Activated T-helper 1 cell treated with anti-CD3 and anti-CD28 coated beads, Interleukin-12 subunit alpha, Interleukin-12 subunit beta, Interleukin-2, Interleukin-4 antibody, amounts not matched to agents 30 ng/mL and 10 ng/mL and 1 ng/mL, durations not matched to agents 14 hours and 24 hours and 36 hours (primary cell): ENCODE measurements at regions not wholly inside any gene's neighbourhood (a gene's known extent, or its start where the extent isn't known, plus 50 kb on each side); places are given as distances from the start of the nearest gene placed in this dataset.

Experiments
- DNase-seq: peaks from one replicate; pipeline ENCODE4 v3.0.0; 2021; ENCODE audit warnings: low spot score
- H3K27ac Mint-ChIP-seq: one replicate; pipeline ENCODE4 v1.8.0; 2021; ENCODE audit warnings: mild to moderate bottlenecking, mixed read lengths
- H3K27me3 Mint-ChIP-seq: one replicate; pipeline ENCODE4 v1.8.0; 2022; ENCODE audit warnings: mild to moderate bottlenecking, moderate library complexity, mixed read lengths; ENCODE audit not compliant: insufficient read depth
- H3K36me3 Mint-ChIP-seq: one replicate; pipeline ENCODE4 v1.8.0; 2021; ENCODE audit warnings: low read depth, mixed read lengths
- H3K4me1 Mint-ChIP-seq: one replicate; pipeline ENCODE4 v1.8.0; 2021; ENCODE audit warnings: low read depth, mixed read lengths
- H3K4me3 Mint-ChIP-seq: one replicate; pipeline ENCODE4 v1.8.0; 2021; ENCODE audit warnings: mild to moderate bottlenecking, moderate library complexity, mixed read lengths
- H3K9me3 Mint-ChIP-seq: one replicate; pipeline ENCODE4 v1.8.0; 2021; ENCODE audit warnings: mixed read lengths
- intact Hi-C: fragments of 100-400 bp; cut with micrococcal nuclease; formaldehyde crosslinking; loops from one replicate; pipeline ENCODE4 v1.15.1; 2024

DNA sequence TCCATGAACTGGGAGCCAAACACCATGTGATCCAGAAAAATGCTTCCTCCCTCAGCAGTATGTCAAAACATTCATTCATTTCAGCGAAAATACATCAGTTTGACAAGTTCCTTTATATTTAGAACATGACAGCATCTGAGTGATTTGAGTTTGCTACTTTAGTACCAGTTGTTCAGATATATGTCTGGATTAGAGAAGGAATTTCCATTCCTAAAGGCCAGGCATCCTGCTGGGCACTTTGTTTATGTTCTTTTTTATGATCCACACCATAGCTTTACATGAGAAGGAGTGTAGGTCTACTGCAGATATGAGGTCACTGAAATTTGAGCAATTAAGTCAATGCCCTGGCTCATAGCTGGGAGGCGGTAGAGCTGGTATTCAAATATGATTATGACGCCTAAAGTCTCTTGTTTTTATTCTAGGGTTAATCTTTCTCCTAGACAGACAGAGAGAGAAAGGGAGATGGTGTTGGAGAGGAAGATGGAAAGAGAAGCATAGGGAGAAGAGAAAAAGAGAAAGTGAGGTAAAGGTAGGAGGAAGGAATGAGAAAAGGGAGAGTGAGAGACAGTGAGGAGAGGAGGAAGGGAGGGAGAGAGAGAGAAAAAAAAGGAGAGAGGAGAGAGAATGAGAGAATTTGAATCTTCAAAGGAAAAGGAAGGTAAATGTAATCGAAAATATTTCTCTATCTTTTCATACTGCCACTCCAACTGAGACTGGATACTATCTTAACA is 839.5 kb upstream of the FANCL start:
- no peaks in the 10 kb centered on the region for H3K27me3 Mint-ChIP-seq
- H3K4me1 Mint-ChIP-seq, result no peaks in the 10 kb centered on the region
- intact Hi-C loops, result no loop called here
- no peak overlapping the region for H3K27ac Mint-ChIP-seq
- no peaks in the 10 kb centered on the region for H3K9me3 Mint-ChIP-seq
- DNase-seq, result no peak
- H3K4me3 Mint-ChIP-seq, result no peak overlapping the region
- no peaks in the 10 kb centered on the region for H3K36me3 Mint-ChIP-seq

DNA sequence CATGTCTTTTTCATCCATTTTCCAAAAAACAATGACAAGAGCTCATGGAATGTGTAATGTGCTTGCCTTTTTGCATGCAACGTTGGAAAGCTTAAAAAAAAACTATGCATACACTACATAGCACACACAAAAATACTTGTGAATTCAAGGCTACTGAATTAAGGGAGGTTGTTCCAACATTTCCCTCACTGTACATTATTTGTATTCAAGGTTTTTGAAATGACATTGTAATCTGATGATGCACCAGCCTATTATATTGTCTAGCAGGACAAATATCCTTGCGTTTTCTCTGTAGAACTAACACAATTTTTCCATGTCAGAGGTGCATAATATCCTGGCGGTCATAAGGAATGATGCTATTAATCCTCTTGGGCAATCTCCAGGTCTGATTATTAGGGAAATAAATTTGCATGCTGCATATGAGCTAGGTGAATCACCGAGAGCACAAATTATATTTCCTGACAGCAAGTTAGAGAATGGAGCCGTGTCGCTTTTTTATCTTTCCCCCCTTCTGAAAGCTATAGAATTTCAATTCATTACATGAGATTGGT is 836.9 kb upstream of the FANCL start:
- Mint-ChIP-seq H3K27me3 (no peaks in the 10 kb centered on the region), H3K27ac (no peak overlapping the region), H3K4me3 (no peak overlapping the region), H3K36me3 (no peaks in the 10 kb centered on the region), H3K4me1 (no peaks in the 10 kb centered on the region), H3K9me3 (no peaks in the 10 kb centered on the region)
- intact Hi-C loops, result no loop called here
- DNase-seq, result no peak

DNA sequence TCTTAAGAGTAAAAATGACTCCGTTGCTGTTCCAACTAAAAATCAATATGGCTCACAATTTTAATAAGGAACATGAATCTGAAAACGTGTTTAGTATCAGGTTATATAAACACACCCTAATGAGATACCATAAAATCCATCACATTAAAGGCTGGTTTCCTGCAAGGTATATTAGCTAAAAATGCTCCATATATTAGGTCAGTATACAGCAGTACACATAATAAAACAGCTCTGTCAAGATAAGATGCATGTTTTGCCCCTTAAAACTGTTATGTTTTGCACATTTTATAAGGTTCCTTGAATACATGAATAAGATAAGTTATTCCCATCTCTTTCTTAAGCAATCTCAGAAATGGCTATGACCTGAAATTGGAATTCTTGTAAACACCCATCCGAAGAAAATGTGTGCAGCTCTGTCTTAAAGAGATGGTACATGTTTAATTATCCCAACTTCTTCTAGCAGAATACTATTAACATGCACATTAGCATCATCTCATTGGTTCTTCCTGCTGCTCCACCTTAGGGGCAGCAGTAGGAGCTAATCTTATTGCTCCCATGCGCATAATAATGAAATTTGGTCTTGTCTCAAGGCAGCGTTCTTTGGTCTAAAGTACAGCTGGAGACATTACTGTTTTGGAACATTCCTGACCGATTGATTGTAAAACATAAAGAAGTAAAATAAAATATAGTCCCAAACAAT is 836.1 kb upstream of the FANCL start:
- DNase-seq, result no peak

GRCh38 chr2:59076079-59076619 is 835.0 kb upstream of the FANCL start:
- no peak overlapping the region for H3K27ac Mint-ChIP-seq
- H3K36me3 Mint-ChIP-seq, result no peaks in the 10 kb centered on the region
- H3K4me1 Mint-ChIP-seq, result no peaks in the 10 kb centered on the region
- no peak for DNase-seq
- no peak overlapping the region for H3K4me3 Mint-ChIP-seq
- no peaks in the 10 kb centered on the region for H3K9me3 Mint-ChIP-seq
- H3K27me3 Mint-ChIP-seq, result no peaks in the 10 kb centered on the region
- intact Hi-C loops, result no loop called here

More for the DNA sequence above, 836.1 kb upstream of the FANCL start:
- Mint-ChIP-seq H3K27me3 (no peaks in the 10 kb centered on the region), H3K36me3 (no peaks in the 10 kb centered on the region), H3K4me1 (no peaks in the 10 kb centered on the region), H3K27ac (no peak overlapping the region), H3K4me3 (no peak overlapping the region), H3K9me3 (no peaks in the 10 kb centered on the region)
- intact Hi-C loops, result no loop called here

GRCh38 chr2:59074071-59074470 is 832.9 kb upstream of the FANCL start:
- Mint-ChIP-seq H3K27me3 (no peaks in the 10 kb centered on the region), H3K9me3 (no peaks in the 10 kb centered on the region), H3K36me3 (no peaks in the 10 kb centered on the region), H3K27ac (no peak overlapping the region), H3K4me3 (no peak overlapping the region), H3K4me1 (no peaks in the 10 kb centered on the region)
- intact Hi-C loops, result no loop called here
- DNase-seq, result no peak

- H3K9me3 Mint-ChIP-seq, result no peaks in the 10 kb centered on the region
- no peaks in the 10 kb centered on the region for H3K36me3 Mint-ChIP-seq
- no peak overlapping the region for H3K27ac Mint-ChIP-seq
- no peak overlapping the region for H3K4me3 Mint-ChIP-seq
- no peaks in the 10 kb centered on the region for H3K4me1 Mint-ChIP-seq
- no peak for DNase-seq
- H3K27me3 Mint-ChIP-seq, result no peaks in the 10 kb centered on the region
- intact Hi-C loops, result no loop called here
Measured at GRCh38 chr2:59073286-59073685, 832.2 kb upstream of the FANCL start.

DNA sequence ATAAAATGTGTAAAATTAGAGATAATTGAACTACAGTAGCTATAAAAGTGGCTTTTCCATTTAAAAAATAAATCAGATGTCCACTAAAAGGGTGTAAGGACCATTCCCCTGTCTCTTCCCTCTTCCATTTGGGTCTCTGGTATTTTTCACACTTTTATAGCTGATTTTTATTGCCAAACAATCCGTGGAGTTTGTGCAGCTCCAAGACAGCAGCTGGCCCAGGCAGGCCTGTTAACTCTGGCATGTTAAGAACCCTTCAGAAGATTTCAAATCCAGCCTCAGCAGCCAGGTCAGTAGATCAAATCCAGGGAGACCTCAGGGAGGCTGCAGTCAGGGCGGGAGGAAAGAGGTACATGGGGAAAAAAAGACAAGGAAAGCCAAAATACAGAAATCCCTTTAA is 827.1 kb upstream of the FANCL start:
- Mint-ChIP-seq H3K4me1 (no peaks in the 10 kb centered on the region), H3K27ac (no peak overlapping the region), H3K36me3 (no peaks in the 10 kb centered on the region), H3K9me3 (no peaks in the 10 kb centered on the region), H3K4me3 (no peak overlapping the region), H3K27me3 (no peaks in the 10 kb centered on the region)
- DNase-seq, result no peak
- intact Hi-C loops, result no loop called here

GRCh38 chr2:59066787-59067399 is 825.8 kb upstream of the FANCL start:
- Mint-ChIP-seq H3K4me3 (no peak overlapping the region), H3K27ac (no peak overlapping the region), H3K9me3 (no peaks in the 10 kb centered on the region), H3K4me1 (no peaks in the 10 kb centered on the region), H3K36me3 (no peaks in the 10 kb centered on the region), H3K27me3 (no peaks in the 10 kb centered on the region)
- DNase-seq, result no peak
- intact Hi-C loops, result no loop called here

- DNase-seq, result no peak
- no peak overlapping the region for H3K27ac Mint-ChIP-seq
- intact Hi-C loops, result no loop called here
- no peaks in the 10 kb centered on the region for H3K4me1 Mint-ChIP-seq
- H3K27me3 Mint-ChIP-seq, result no peaks in the 10 kb centered on the region
- no peaks in the 10 kb centered on the region for H3K9me3 Mint-ChIP-seq
- H3K36me3 Mint-ChIP-seq, result no peaks in the 10 kb centered on the region
- H3K4me3 Mint-ChIP-seq, result no peak overlapping the region
Measured at GRCh38 chr2:59047373-59047995, 806.4 kb upstream of the FANCL start.

DNA sequence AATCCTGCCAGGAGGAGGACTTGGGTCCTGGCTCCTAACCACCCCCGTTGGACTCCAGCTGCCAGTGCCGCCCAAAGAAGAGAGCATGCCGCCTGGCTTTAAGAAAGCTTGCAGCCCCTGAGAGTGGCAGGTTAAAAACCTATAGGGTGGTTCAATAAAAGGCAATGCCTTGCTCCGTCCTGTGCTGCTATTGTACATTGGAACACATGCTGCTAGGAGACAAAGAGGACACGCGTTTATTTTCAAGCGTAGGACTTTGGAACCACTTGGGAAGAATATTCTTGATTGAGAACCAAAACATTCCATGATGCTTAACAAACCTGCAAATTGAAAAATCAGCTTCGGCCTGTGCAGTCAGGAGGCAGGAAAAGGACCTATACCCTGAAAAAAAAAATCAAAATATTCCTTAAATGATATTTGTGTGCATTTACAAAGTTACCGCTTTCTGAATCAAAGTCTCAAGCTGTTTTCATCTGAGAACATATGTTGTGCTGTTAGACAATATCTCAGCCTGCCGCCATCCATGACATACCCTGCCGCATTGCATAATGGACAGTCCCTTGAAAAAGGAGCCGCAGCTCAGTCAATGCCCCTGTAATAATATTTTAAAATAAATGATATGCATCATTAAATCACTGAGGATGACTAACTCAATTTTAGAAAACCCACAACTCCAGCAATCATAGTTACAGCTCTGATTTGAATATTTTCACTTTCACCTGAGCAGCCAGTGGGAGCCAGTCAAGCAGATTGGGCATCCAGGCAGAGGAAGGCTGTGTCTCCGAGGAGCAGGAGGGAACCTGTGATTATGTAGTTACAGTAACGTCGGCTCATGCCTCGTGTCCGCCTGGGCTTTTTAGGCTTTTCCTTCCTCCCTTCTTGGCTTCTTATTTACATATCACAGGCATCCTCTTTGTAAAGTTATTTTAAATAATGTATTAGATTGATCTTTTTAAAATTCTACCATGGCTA is 805.6 kb upstream of the FANCL start:
- Mint-ChIP-seq H3K4me3 (no peak overlapping the region), H3K9me3 (no peaks in the 10 kb centered on the region), H3K36me3 (no peaks in the 10 kb centered on the region), H3K27me3 (no peaks in the 10 kb centered on the region), H3K4me1 (no peaks in the 10 kb centered on the region), H3K27ac (no peak overlapping the region)
- intact Hi-C loops, result no loop called here
- DNase-seq, result no peak

- intact Hi-C loops, result no loop called here
- no peak for DNase-seq
- H3K9me3 Mint-ChIP-seq, result no peaks in the 10 kb centered on the region
- H3K27me3 Mint-ChIP-seq, result no peaks in the 10 kb centered on the region
- H3K4me1 Mint-ChIP-seq, result no peaks in the 10 kb centered on the region
- H3K27ac Mint-ChIP-seq, result no peak overlapping the region
- H3K36me3 Mint-ChIP-seq, result no peaks in the 10 kb centered on the region
- H3K4me3 Mint-ChIP-seq, result no peak overlapping the region
Measured at GRCh38 chr2:59044736-59045135, 803.6 kb upstream of the FANCL start.

GRCh38 chr2:59041139-59041538 is 800.0 kb upstream of the FANCL start:
- Mint-ChIP-seq H3K4me1 (no peaks in the 10 kb centered on the region), H3K27ac (no peak overlapping the region), H3K4me3 (no peak overlapping the region), H3K36me3 (no peaks in the 10 kb centered on the region), H3K9me3 (no peaks in the 10 kb centered on the region), H3K27me3 (no peaks in the 10 kb centered on the region)
- intact Hi-C loops, result no loop called here
- DNase-seq, result no peak
